C4-2B (cell line): ENCODE measurements at regions not wholly inside any gene's neighbourhood (a gene's known extent, or its start where the extent isn't known, plus 50 kb on each side); places are given as distances from the start of the nearest gene placed in this dataset.

ENCODE experiments used
- H3K27ac ChIP-seq: fragments of 450-650 bp; 2 replicates; pipeline ENCODE4 v1.5.1; 2017
- CTCF ChIP-seq: fragments of 450-650 bp; conservative IDR thresholded peaks from 2 replicates; pipeline ENCODE4 v1.5.1; 2017; ENCODE audit warnings: mild to moderate bottlenecking
- ZFX ChIP-seq: fragments of 450-650 bp; IDR thresholded peaks from 2 replicates; pipeline ENCODE4 v1.6.1; 2017

GRCh38 chr1:198809247-198809646, 170.4 kb downstream of the PTPRC start:
- TF ChIP-seq ZFX = no peak
- TF ChIP-seq CTCF = no peak
- H3K27ac ChIP-seq = no peak overlapping the region

- no peak for TF ChIP-seq CTCF
- no peak for TF ChIP-seq ZFX
- H3K27ac ChIP-seq = no peak overlapping the region
These were observed 172.6 kb downstream of the PTPRC start for GRCh38 chr1:198811449-198811848.

- no peak overlapping the region for H3K27ac ChIP-seq
- TF ChIP-seq CTCF (no peak), ZFX (no peak)
These were observed 184.8 kb downstream of the PTPRC start for GRCh38 chr1:198823626-198824025.

DNA sequence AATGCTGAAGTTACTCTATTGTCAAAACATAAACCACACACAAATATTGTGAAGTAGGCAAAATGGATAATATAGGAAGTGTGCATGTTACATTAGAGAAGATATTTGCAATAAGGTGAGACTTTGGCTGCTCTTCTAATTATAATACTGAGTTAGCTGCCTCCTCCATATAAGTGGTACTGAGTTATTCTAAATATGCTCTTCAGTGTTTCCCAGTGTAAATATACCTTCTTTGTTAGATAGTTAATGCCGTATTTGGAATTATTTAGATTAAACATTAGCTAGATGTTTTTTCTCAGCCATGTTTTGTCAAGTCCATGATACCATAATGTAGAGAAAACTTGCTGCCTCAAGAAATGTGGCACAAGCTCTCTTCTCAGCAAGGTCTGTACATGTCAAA, 186.4 kb downstream of the PTPRC start:
- TF ChIP-seq ZFX (no peak), CTCF (no peak)
- H3K27ac ChIP-seq = no peak overlapping the region

DNA sequence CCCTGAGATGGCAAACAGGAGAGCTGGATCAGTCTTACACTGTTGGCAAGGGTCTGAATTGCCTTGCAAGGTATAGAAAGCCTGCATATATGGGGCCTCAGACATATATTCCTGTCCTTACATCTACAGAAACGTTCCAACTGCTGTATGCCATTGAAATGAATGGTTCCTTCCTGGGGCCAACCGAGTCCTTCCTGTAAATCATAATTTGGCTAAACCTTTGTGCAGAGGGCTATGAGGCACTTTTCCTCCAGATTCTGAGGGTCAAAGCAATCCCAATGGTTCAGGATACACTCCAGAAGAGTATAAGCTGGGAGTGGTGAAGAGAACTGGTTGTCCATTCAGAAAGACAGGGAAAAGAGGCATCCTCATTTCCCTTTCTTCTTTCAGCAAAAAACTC, 190.5 kb downstream of the PTPRC start:
- no peak for TF ChIP-seq ZFX
- TF ChIP-seq CTCF = no peak
- no peak overlapping the region for H3K27ac ChIP-seq

GRCh38 chr1:198829944-198830343, 191.1 kb downstream of the PTPRC start:
- no peak overlapping the region for H3K27ac ChIP-seq
- TF ChIP-seq ZFX (no peak), CTCF (peak; percentile 12; the same call in 1 of the 2 replicates)

GRCh38 chr1:198830412-198830811, 191.6 kb downstream of the PTPRC start:
- no peak for TF ChIP-seq CTCF
- no peak for TF ChIP-seq ZFX
- no peak overlapping the region for H3K27ac ChIP-seq
